HEK293 (cell line): ENCODE measurements at regions not wholly inside any gene's neighbourhood (a gene's known extent, or its start where the extent isn't known, plus 50 kb on each side); places are given as distances from the start of the nearest gene placed in this dataset.

Experiments used
- CTCF ChIA-PET: fragments of 350-600 bp; formaldehyde crosslinking; extraction: SDS; loops from one replicate; lab custom pipeline; 2021; ENCODE audit warnings: antibody characterized with exemption; lab: Yijun Ruan, JAX
- POLR2A ChIA-PET: fragments of 300-600 bp; formaldehyde crosslinking; extraction: SDS; loops from one replicate; lab custom pipeline; 2020; ENCODE audit warnings: antibody characterized with exemption, inconsistent platforms; lab: Yijun Ruan, JAX
- H3K27ac ChIP-seq: fragments of 200-500 bp; sonication (Bioruptor generic); 2 replicates; pipeline ENCODE4 v1.5.1; 2014; ENCODE audit warnings: low read depth, low read length, control low read depth, inconsistent platforms; ENCODE audit errors: extremely low read depth
- H3K36me3 ChIP-seq, 2 experiments: fragments of 200-500 bp in 1 of 2; sonication (Bioruptor generic) in 1 of 2; 1 replicate in 1 of 2; 2 replicates in 1 of 2; pipeline ENCODE4 v1.5.1; 2014 to 2017; ENCODE audit warnings: inconsistent platforms in 2 of 2, low read length in 2 of 2; ENCODE audit not compliant: control insufficient read depth in 2 of 2, insufficient read depth in 1 of 2
- H3K4me1 ChIP-seq: fragments of 200-500 bp; sonication (Bioruptor generic); 2 replicates; pipeline ENCODE4 v1.5.1; 2014; ENCODE audit warnings: mild to moderate bottlenecking, low read length, inconsistent platforms; ENCODE audit not compliant: control insufficient read depth, insufficient read depth
- H3K4me3 ChIP-seq: 2 replicates; pipeline ENCODE4 v1.5.1; 2011; ENCODE audit warnings: low read depth, mild to moderate bottlenecking, control low read depth, low read length, moderate library complexity
- H3K9me3 ChIP-seq: fragments of 200-500 bp; sonication (Bioruptor generic); 2 replicates; pipeline ENCODE4 v1.5.1; 2014; ENCODE audit warnings: low read depth, low read length, inconsistent platforms; ENCODE audit not compliant: control insufficient read depth, insufficient read depth
- HOXA7 ChIP-seq: sonication (generic); formaldehyde crosslinking; IDR thresholded peaks from 2 replicates; pipeline ENCODE4 v1.8.1; 2022; ENCODE audit warnings: missing genetic modification reagents, borderline replicate concordance
- IKZF3 ChIP-seq: fragments of 450-650 bp; IDR thresholded peaks from 2 replicates; pipeline ENCODE4 v1.5.0; 2018; ENCODE audit warnings: missing biosample characterization, mild to moderate bottlenecking, missing genetic modification characterization, moderate library complexity
- RBAK ChIP-seq: fragments of 450-650 bp; formaldehyde crosslinking; IDR thresholded peaks from 2 replicates; pipeline ENCODE4 v1.5.1; 2016; ENCODE audit warnings: missing biosample characterization, missing genetic modification characterization
- SCRT2 ChIP-seq: fragments of 450-650 bp; formaldehyde crosslinking; IDR thresholded peaks from 2 replicates; pipeline ENCODE4 v1.5.1; 2016; ENCODE audit warnings: missing biosample characterization, missing genetic modification characterization
- ZBTB48 ChIP-seq: fragments of 450-650 bp; formaldehyde crosslinking; IDR thresholded peaks from 2 replicates; pipeline ENCODE4 v1.5.1; 2016; ENCODE audit warnings: missing biosample characterization, missing genetic modification characterization
- ZNF174 ChIP-seq: fragments of 450-650 bp; formaldehyde crosslinking; IDR thresholded peaks from 2 replicates; pipeline ENCODE4 v1.5.0; 2017; ENCODE audit warnings: missing biosample characterization, mild to moderate bottlenecking, missing genetic modification characterization
- ZNF221 ChIP-seq: fragments of 450-650 bp; formaldehyde crosslinking; IDR thresholded peaks from 2 replicates; pipeline ENCODE4 v1.5.1; 2017; ENCODE audit warnings: missing biosample characterization, missing genetic modification characterization, borderline replicate concordance
- ZNF274 ChIP-seq, 2 experiments: fragments of 200-500 bp in 1 of 2; fragments of 450-650 bp in 1 of 2; sonication (Bioruptor generic) in 1 of 2; formaldehyde crosslinking in 1 of 2; IDR thresholded peaks; 2 replicates each; pipeline versions ENCODE4 v1.5.1 to v1.6.1; 2014 to 2016; ENCODE audit warnings: borderline replicate concordance in 1 of 2, inconsistent platforms in 1 of 2, low read length in 1 of 2, missing biosample characterization in 1 of 2, missing genetic modification characterization in 1 of 2
- ZNF521 ChIP-seq: fragments of 450-650 bp; formaldehyde crosslinking; IDR thresholded peaks from 2 replicates; pipeline ENCODE4 v1.5.1; 2017; ENCODE audit warnings: missing biosample characterization, mild to moderate bottlenecking, missing genetic modification characterization
- ZNF600 ChIP-seq: fragments of 450-650 bp; formaldehyde crosslinking; IDR thresholded peaks from 2 replicates; pipeline ENCODE4 v1.5.1; 2016; ENCODE audit warnings: missing biosample characterization, missing genetic modification characterization
- ZNF707 ChIP-seq: fragments of 450-650 bp; formaldehyde crosslinking; IDR thresholded peaks from 2 replicates; pipeline ENCODE4 v1.5.1; 2016; ENCODE audit warnings: missing biosample characterization, missing genetic modification characterization
- TF ChIP-seq, protein P1 (sequence below): fragments of 450-650 bp; formaldehyde crosslinking; conservative IDR thresholded peaks from 2 replicates; pipeline ENCODE4 v1.5.1; 2016; ENCODE audit warnings: low read depth, missing biosample characterization, missing genetic modification characterization
- TF ChIP-seq, protein P2 (sequence below): fragments of 450-650 bp; formaldehyde crosslinking; IDR thresholded peaks from 2 replicates; pipeline ENCODE4 v1.5.1; 2016; ENCODE audit warnings: missing biosample characterization, missing genetic modification characterization
- TF ChIP-seq, protein P3 (sequence below): fragments of 450-650 bp; formaldehyde crosslinking; conservative IDR thresholded peaks from 2 replicates; pipeline ENCODE4 v1.5.1; 2016; ENCODE audit warnings: low read depth, missing biosample characterization, missing genetic modification characterization
- TF ChIP-seq, protein P4 (sequence below): fragments of 450-650 bp; formaldehyde crosslinking; IDR thresholded peaks from 2 replicates; pipeline ENCODE4 v1.5.1; 2017; ENCODE audit warnings: missing biosample characterization, mild to moderate bottlenecking, missing genetic modification characterization, moderate library complexity
- TF ChIP-seq, protein P5 (sequence below): fragments of 450-650 bp; formaldehyde crosslinking; IDR thresholded peaks from 2 replicates; pipeline ENCODE4 v1.5.1; 2016; ENCODE audit warnings: missing biosample characterization, missing genetic modification characterization
- TF ChIP-seq, protein P6 (sequence below): fragments of 450-650 bp; formaldehyde crosslinking; IDR thresholded peaks from 2 replicates; pipeline ENCODE4 v1.5.1; 2016; ENCODE audit warnings: missing biosample characterization, missing genetic modification characterization
- TF ChIP-seq, protein P7 (sequence below): fragments of 450-650 bp; formaldehyde crosslinking; IDR thresholded peaks from 2 replicates; pipeline ENCODE4 v1.5.1; 2016; ENCODE audit warnings: missing biosample characterization, missing genetic modification characterization

DNA sequence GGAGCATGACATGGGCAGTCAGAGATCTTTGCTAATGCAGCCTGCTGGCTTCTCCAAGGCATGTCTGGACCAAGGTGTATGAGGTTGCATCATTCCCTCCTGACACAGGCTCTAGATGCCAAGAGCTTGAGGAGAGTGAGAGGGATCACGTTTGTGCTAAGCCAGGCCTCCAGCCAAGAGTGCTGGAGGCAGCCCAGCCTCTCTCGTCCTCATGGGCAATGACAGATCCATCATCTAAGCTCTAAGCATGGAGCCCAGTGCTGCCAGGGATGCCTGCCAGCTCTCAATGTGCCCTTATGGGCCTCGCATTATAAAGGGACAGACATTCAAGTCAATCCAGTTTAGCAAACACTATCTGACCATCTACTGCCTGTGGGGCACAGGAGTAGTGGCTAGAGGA lies 136.3 kb upstream of the VSTM2B start:
- H3K36me3 ChIP-seq: no peaks in the 10 kb centered on the region
- POLR2A ChIA-PET: no interaction called here
- no peaks in the 10 kb centered on the region for H3K4me1 ChIP-seq
- TF ChIP-seq SCRT2 (tag by site-specific recombination) (no peak), ZNF221 (tag by site-specific recombination) (no peak), ZNF707 (tag by site-specific recombination) (no peak), ZNF174 (tag by site-specific recombination) (no peak), ZNF600 (tag by site-specific recombination) (no peak), RBAK (tag by site-specific recombination) (no peak), HOXA7 (no peak), ZBTB48 (tag by site-specific recombination) (no peak), ZNF274 (IDR thresholded peaks at IDR 0.05; ENCODE audit: low read length) (no peak), ZNF274 (tag by site-specific recombination; IDR thresholded peaks at IDR 0.05; ENCODE audit: borderline replicate concordance) (no peak), IKZF3 (no peak), ZNF521 (no peak)
- TF ChIP-seq, protein P1, sequence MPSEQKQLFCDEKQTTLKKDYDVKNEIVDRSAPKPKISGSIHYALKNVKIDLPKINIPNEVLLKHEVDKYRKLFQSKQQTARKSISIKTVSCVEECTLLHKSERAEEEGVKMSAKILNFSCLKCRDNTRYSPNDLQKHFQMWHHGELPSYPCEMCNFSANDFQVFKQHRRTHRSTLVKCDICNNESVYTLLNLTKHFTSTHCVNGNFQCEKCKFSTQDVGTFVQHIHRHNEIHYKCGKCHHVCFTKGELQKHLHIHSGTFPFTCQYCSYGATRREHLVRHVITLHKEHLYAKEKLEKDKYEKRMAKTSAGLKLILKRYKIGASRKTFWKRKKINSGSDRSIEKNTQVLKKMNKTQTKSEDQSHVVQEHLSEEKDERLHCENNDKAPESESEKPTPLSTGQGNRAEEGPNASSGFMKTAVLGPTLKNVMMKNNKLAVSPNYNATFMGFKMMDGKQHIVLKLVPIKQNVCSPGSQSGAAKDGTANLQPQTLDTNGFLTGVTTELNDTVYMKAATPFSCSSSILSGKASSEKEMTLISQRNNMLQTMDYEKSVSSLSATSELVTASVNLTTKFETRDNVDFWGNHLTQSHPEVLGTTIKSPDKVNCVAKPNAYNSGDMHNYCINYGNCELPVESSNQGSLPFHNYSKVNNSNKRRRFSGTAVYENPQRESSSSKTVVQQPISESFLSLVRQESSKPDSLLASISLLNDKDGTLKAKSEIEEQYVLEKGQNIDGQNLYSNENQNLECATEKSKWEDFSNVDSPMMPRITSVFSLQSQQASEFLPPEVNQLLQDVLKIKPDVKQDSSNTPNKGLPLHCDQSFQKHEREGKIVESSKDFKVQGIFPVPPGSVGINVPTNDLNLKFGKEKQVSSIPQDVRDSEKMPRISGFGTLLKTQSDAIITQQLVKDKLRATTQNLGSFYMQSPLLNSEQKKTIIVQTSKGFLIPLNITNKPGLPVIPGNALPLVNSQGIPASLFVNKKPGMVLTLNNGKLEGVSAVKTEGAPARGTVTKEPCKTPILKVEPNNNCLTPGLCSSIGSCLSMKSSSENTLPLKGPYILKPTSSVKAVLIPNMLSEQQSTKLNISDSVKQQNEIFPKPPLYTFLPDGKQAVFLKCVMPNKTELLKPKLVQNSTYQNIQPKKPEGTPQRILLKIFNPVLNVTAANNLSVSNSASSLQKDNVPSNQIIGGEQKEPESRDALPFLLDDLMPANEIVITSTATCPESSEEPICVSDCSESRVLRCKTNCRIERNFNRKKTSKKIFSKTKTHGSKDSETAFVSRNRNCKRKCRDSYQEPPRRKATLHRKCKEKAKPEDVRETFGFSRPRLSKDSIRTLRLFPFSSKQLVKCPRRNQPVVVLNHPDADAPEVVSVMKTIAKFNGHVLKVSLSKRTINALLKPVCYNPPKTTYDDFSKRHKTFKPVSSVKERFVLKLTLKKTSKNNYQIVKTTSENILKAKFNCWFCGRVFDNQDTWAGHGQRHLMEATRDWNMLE (tag by site-specific recombination): no peak
- TF ChIP-seq, protein P2, sequence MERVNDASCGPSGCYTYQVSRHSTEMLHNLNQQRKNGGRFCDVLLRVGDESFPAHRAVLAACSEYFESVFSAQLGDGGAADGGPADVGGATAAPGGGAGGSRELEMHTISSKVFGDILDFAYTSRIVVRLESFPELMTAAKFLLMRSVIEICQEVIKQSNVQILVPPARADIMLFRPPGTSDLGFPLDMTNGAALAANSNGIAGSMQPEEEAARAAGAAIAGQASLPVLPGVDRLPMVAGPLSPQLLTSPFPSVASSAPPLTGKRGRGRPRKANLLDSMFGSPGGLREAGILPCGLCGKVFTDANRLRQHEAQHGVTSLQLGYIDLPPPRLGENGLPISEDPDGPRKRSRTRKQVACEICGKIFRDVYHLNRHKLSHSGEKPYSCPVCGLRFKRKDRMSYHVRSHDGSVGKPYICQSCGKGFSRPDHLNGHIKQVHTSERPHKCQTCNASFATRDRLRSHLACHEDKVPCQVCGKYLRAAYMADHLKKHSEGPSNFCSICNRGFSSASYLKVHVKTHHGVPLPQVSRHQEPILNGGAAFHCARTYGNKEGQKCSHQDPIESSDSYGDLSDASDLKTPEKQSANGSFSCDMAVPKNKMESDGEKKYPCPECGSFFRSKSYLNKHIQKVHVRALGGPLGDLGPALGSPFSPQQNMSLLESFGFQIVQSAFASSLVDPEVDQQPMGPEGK (tag by site-specific recombination): no peak
- TF ChIP-seq, protein P3, sequence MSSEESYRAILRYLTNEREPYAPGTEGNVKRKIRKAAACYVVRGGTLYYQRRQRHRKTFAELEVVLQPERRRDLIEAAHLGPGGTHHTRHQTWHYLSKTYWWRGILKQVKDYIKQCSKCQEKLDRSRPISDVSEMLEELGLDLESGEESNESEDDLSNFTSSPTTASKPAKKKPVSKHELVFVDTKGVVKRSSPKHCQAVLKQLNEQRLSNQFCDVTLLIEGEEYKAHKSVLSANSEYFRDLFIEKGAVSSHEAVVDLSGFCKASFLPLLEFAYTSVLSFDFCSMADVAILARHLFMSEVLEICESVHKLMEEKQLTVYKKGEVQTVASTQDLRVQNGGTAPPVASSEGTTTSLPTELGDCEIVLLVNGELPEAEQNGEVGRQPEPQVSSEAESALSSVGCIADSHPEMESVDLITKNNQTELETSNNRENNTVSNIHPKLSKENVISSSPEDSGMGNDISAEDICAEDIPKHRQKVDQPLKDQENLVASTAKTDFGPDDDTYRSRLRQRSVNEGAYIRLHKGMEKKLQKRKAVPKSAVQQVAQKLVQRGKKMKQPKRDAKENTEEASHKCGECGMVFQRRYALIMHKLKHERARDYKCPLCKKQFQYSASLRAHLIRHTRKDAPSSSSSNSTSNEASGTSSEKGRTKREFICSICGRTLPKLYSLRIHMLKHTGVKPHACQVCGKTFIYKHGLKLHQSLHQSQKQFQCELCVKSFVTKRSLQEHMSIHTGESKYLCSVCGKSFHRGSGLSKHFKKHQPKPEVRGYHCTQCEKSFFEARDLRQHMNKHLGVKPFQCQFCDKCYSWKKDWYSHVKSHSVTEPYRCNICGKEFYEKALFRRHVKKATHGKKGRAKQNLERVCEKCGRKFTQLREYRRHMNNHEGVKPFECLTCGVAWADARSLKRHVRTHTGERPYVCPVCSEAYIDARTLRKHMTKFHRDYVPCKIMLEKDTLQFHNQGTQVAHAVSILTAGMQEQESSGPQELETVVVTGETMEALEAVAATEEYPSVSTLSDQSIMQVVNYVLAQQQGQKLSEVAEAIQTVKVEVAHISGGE (tag by site-specific recombination): no peak
- TF ChIP-seq, protein P4, sequence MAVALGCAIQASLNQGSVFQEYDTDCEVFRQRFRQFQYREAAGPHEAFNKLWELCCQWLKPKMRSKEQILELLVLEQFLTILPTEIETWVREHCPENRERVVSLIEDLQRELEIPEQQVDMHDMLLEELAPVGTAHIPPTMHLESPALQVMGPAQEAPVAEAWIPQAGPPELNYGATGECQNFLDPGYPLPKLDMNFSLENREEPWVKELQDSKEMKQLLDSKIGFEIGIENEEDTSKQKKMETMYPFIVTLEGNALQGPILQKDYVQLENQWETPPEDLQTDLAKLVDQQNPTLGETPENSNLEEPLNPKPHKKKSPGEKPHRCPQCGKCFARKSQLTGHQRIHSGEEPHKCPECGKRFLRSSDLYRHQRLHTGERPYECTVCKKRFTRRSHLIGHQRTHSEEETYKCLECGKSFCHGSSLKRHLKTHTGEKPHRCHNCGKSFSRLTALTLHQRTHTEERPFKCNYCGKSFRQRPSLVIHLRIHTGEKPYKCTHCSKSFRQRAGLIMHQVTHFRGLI (tag by site-specific recombination): no peak
- TF ChIP-seq, protein P5, sequence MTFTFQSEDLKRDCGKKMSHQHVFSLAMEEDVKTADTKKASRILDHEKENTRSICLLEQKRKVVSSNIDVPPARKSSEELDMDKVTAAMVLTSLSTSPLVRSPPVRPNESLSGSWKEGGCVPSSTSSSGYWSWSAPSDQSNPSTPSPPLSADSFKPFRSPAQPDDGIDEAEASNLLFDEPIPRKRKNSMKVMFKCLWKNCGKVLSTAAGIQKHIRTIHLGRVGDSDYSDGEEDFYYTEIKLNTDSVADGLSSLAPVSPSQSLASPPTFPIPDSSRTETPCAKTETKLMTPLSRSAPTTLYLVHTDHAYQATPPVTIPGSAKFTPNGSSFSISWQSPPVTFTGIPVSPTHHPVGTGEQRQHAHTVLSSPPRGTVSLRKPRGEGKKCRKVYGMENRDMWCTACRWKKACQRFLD: no peak
- TF ChIP-seq, protein P6, sequence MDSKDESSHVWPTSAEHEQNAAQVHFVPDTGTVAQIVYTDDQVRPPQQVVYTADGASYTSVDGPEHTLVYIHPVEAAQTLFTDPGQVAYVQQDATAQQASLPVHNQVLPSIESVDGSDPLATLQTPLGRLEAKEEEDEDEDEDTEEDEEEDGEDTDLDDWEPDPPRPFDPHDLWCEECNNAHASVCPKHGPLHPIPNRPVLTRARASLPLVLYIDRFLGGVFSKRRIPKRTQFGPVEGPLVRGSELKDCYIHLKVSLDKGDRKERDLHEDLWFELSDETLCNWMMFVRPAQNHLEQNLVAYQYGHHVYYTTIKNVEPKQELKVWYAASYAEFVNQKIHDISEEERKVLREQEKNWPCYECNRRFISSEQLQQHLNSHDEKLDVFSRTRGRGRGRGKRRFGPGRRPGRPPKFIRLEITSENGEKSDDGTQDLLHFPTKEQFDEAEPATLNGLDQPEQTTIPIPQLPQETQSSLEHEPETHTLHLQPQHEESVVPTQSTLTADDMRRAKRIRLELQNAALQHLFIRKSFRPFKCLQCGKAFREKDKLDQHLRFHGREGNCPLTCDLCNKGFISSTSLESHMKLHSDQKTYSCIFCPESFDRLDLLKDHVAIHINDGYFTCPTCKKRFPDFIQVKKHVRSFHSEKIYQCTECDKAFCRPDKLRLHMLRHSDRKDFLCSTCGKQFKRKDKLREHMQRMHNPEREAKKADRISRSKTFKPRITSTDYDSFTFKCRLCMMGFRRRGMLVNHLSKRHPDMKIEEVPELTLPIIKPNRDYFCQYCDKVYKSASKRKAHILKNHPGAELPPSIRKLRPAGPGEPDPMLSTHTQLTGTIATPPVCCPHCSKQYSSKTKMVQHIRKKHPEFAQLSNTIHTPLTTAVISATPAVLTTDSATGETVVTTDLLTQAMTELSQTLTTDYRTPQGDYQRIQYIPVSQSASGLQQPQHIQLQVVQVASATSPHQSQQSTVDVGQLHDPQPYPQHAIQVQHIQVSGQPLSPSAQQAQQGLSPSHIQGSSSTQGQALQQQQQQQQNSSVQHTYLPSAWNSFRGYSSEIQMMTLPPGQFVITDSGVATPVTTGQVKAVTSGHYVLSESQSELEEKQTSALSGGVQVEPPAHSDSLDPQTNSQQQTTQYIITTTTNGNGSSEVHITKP (tag by site-specific recombination): no peak
- TF ChIP-seq, protein P7, sequence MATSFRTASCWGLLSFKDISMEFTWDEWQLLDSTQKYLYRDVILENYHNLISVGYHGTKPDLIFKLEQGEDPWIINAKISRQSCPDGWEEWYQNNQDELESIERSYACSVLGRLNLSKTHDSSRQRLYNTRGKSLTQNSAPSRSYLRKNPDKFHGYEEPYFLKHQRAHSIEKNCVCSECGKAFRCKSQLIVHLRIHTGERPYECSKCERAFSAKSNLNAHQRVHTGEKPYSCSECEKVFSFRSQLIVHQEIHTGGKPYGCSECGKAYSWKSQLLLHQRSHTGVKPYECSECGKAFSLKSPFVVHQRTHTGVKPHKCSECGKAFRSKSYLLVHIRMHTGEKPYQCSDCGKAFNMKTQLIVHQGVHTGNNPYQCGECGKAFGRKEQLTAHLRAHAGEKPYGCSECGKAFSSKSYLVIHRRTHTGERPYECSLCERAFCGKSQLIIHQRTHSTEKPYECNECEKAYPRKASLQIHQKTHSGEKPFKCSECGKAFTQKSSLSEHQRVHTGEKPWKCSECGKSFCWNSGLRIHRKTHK (tag by site-specific recombination): no peak
- TF ChIP-seq, all 188 proteins: peak for 0
- no peak overlapping the region for H3K4me3 ChIP-seq
- no peak overlapping the region for H3K27ac ChIP-seq
- H3K9me3 ChIP-seq: peaks cover 7% of the 10 kb centered on the region; the same call in 1 of the 2 replicates
- CTCF ChIA-PET: interaction anchor here (0.8 to 1.3 kb wide), 3 partner anchors 24 to 139 kb away, joined by 3 read pairs; no protein-coding TSS in a partner anchor
